HEK293T (cell line): ENCODE measurements at regions not wholly inside any gene's neighbourhood (a gene's known extent, or its start where the extent isn't known, plus 50 kb on each side); places are given as distances from the start of the nearest gene placed in this dataset.
A peak's percentile ranks its signal among the peaks of the same experiment; 100 is the strongest.

Experiments used
- CTCF ChIA-PET: fragments of 350-600 bp; formaldehyde crosslinking; extraction: SDS; loops from one replicate; lab custom pipeline; 2021; ENCODE audit warnings: antibody characterized with exemption, inconsistent platforms; lab: Yijun Ruan, JAX
- POLR2A ChIA-PET: fragments of 350-600 bp; formaldehyde crosslinking; extraction: SDS; loops from one replicate; lab custom pipeline; 2020; ENCODE audit warnings: antibody characterized with exemption, inconsistent platforms; lab: Yijun Ruan, JAX
- DNase-seq: peaks from one replicate; pipeline ENCODE4 v3.0.0; 2012; ENCODE audit warnings: mixed read lengths; ENCODE audit errors: extremely low spot score
- ARNT ChIP-seq: fragments of 450-650 bp; IDR thresholded peaks from 2 replicates; pipeline ENCODE4 v1.6.1; 2017; ENCODE audit warnings: mild to moderate bottlenecking
- BHLHE40 ChIP-seq: fragments of 450-650 bp; IDR thresholded peaks from 2 replicates; pipeline ENCODE4 v1.6.1; 2016; ENCODE audit warnings: mild to moderate bottlenecking, moderate library complexity, borderline replicate concordance
- CTBP1 ChIP-seq: fragments of 450-650 bp; IDR thresholded peaks from 2 replicates; pipeline ENCODE4 v1.6.1; 2016; ENCODE audit warnings: borderline replicate concordance
- ELF4 ChIP-seq: fragments of 450-650 bp; IDR thresholded peaks from 2 replicates; pipeline ENCODE4 v1.6.1; 2017; ENCODE audit warnings: antibody characterized with exemption
- FOXA1 ChIP-seq: fragments of 450-650 bp; IDR thresholded peaks from 2 replicates; pipeline ENCODE4 v1.6.1; 2016; ENCODE audit warnings: mild to moderate bottlenecking
- FOXK2 ChIP-seq: fragments of 450-650 bp; IDR thresholded peaks from 2 replicates; pipeline ENCODE4 v1.6.1; 2016; ENCODE audit warnings: mild to moderate bottlenecking
- FOXM1 ChIP-seq: fragments of 450-650 bp; IDR thresholded peaks from 2 replicates; pipeline ENCODE4 v1.6.1; 2017; ENCODE audit warnings: mild to moderate bottlenecking, borderline replicate concordance
- HDGF ChIP-seq: fragments of 450-650 bp; IDR thresholded peaks from 2 replicates; pipeline ENCODE4 v1.6.1; 2017; ENCODE audit warnings: antibody characterized with exemption, borderline replicate concordance
- L3MBTL2 ChIP-seq: fragments of 450-650 bp; conservative IDR thresholded peaks from 2 replicates; pipeline ENCODE4 v1.6.1; 2016; ENCODE audit warnings: mild to moderate bottlenecking
- LEF1 ChIP-seq: fragments of 450-650 bp; IDR thresholded peaks from 2 replicates; pipeline ENCODE4 v1.6.1; 2017; ENCODE audit warnings: mild to moderate bottlenecking, borderline replicate concordance
- NFRKB ChIP-seq: fragments of 450-650 bp; IDR thresholded peaks from 2 replicates; pipeline ENCODE4 v1.6.1; 2016; ENCODE audit warnings: mild to moderate bottlenecking, moderate library complexity
- PKNOX1 ChIP-seq: fragments of 450-650 bp; IDR thresholded peaks from 2 replicates; pipeline ENCODE4 v1.6.1; 2016
- SP1 ChIP-seq: fragments of 450-650 bp; IDR thresholded peaks from 2 replicates; pipeline ENCODE4 v1.6.1; 2017
- SUZ12 ChIP-seq: fragments of 450-650 bp; IDR thresholded peaks from 2 replicates; pipeline ENCODE4 v1.6.1; 2016; ENCODE audit warnings: mild to moderate bottlenecking
- TARDBP ChIP-seq: fragments of 450-650 bp; IDR thresholded peaks from 2 replicates; pipeline ENCODE4 v1.6.1; 2016
- ZNF384 ChIP-seq: fragments of 450-650 bp; IDR thresholded peaks from 2 replicates; pipeline ENCODE4 v1.6.1; 2016

DNA sequence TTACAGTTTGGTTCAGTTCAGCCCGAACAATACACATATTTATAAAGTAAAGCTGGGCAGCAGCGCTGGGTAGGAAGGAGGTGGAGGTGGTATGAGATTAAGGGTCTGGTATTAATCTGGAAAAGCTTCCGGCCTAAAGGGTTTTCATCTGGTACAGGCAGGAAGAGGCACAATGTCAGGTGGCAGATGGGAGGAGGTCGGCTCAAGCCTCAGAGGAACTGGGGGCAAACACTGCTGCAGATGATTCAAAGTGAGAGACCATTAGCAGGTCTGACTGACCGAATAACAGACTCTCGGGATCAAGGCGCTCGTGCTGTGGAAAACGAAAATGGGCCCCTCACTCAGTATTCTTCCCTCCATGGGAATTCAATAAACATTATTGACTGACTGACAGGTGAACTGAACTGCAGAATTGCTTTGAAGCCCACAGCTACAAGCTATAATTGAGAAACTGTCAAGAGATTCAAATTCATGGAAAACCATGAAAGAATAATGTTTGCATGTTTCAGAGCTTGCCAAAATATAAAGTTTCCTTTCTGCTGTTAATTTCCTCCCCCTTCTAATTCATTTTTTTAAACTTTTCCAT, 75.3 kb downstream of the TMEM167A start:
- ChIA-PET POLR2A (no interaction called here), CTCF (no interaction called here)
- DNase-seq: no peak
- no peak for TF ChIP-seq CTBP1
- TF ChIP-seq BHLHE40: no peak
- no peak for TF ChIP-seq ARNT
- TF ChIP-seq ZNF384: no peak
- no peak for TF ChIP-seq SUZ12
- no peak for TF ChIP-seq L3MBTL2
- TF ChIP-seq TARDBP: no peak
- no peak for TF ChIP-seq ELF4
- TF ChIP-seq FOXK2: no peak
- TF ChIP-seq PKNOX1: no peak

- TF ChIP-seq FOXM1 (no peak), ELF4 (no peak), HDGF (no peak), SP1 (no peak), PKNOX1 (no peak), L3MBTL2 (no peak), CTBP1 (no peak), FOXK2 (no peak), BHLHE40 (no peak), NFRKB (no peak), TARDBP (no peak), SUZ12 (no peak), FOXA1 (no peak), LEF1 (no peak)
- DNase-seq: no peak
- POLR2A ChIA-PET: no interaction called here
- CTCF ChIA-PET: no interaction called here
Observed at GRCh38 chr5:83000922-83001321, 76.3 kb downstream of the TMEM167A start.

DNA sequence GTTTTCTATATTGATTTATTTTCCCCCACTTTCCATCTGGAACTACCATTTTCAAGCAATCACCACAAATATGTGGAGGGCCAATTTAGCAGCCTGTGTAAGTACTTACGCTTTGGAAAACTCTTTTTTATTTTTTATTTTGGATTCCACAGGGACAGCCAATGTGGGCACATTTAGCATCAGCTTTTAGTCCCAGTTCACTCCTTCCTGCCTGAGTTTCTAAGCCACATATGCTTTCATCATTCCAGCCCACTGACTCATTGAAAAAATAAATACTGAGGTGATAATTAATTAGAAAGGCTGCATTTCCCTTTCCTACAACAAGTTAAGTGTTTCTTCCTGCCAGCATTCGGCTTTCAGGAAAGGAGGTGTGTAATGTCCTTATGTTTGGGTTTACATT, 76.8 kb downstream of the TMEM167A start:
- DNase-seq: no peak
- POLR2A ChIA-PET: no interaction called here
- CTCF ChIA-PET: no interaction called here
- TF ChIP-seq ELF4 (no peak), LEF1 (no peak), L3MBTL2 (no peak)

DNA sequence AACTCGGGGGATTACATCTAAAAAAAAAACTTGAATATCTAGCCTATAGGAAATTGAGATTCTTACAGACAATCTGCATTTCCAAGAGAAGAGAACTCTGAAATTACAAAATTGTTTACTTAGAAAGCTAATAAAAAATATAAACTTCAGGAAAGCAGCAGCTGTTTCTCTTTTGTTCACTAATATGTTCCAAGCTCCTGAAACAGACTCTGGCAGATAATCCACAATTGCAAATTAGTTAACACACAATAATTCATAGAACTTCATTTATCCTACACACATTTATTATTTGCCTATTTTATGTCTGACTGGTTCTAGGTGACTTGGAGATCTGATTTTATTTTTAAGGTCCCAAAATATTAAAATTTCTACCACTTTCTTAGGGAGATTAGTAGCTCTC, 83.8 kb downstream of the TMEM167A start:
- DNase-seq: no peak
- POLR2A ChIA-PET: no interaction called here
- TF ChIP-seq LEF1 (no peak), FOXM1 (no peak), CTBP1 (no peak), SUZ12 (no peak), PKNOX1 (no peak), SP1 (no peak), ELF4 (no peak), L3MBTL2 (no peak), ARNT (no peak), HDGF (no peak), NFRKB (no peak), ZNF384 (no peak), TARDBP (no peak), FOXK2 (no peak), BHLHE40 (no peak), FOXA1 (no peak)
- CTCF ChIA-PET: no interaction called here

DNA sequence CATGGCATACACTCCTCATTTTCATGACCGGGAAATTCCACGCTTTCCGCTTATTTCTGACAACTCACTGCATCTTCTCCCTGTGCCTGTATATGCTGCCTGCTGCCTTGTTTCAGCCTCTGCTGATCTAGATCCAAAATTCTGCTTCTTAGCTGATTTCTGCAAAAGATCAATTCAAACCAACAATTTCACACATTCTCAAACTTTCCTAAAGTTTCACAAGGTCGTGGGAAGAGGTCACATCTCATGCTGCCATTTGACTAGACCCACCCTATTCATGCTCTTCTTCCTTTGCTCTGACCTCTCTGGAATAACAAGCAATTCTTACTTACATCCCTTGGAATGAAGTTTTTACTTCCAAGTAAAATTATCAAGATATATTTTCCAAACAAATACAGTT, 84.5 kb downstream of the TMEM167A start:
- ChIA-PET CTCF (no interaction called here), POLR2A (no interaction called here)
- TF ChIP-seq NFRKB (no peak), ZNF384 (no peak), FOXA1 (no peak), L3MBTL2 (no peak), ELF4 (no peak)
- no peak for DNase-seq

DNA sequence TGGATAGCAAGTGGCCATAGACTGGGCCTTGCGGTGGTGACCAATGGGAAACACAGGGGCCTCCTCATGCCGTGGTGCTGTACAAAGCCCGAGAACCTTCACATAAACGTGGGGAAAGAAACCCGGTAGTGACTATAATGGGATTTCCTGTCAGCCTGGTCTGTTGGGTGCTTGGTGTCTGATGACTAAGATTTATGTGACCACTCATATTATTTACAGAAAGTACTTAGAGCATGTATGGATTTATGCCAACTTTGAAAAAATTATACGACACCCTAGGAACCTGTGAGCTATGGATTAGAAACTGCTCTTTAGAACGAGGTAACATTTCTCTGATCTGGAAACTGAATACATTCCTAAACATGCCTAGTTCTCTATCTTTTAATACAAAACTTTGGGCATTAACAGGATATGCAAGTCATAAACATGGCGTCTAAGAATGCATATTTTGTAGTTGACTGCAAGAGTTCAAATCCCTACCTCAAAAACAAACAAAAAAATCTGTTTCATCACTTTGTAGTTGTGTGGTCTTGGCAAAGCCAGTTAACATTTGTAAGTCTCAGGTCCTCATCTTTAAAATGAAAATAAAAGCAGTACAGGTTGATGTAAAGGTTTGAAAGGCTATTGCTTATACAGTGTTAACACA, 85.4 kb downstream of the TMEM167A start:
- TF ChIP-seq PKNOX1: 0 out of 2 replicates have a peak, but pooled peaks have one; percentile 21
- no peak for TF ChIP-seq SP1
- POLR2A ChIA-PET: no interaction called here
- CTCF ChIA-PET: interaction anchor here (0.7 kb wide), 1 partner anchor 571 kb away, joined by 5 read pairs; no protein-coding TSS in a partner anchor
- no peak for DNase-seq
